ENCODE measurements at regions not wholly inside any gene's neighbourhood (a gene's known extent, or its start where the extent isn't known, plus 50 kb on each side); places are given as distances from the start of the nearest gene placed in this dataset.

- dilution Hi-C loops (cut with MboI; ENCODE audit: extremely low pct_ligation_motif_present, low sequenced_read_pairs): no loop called here
- no peaks in the 10 kb centered on the region for H3K36me3 ChIP-seq (ENCODE audit: control insufficient read depth in 2 of 2, extremely low read depth in 1 of 2, insufficient read depth in 2 of 2, low read length in 2 of 2)
Observed at GRCh38 chr6:18654821-18655220, 267.7 kb downstream of the RNF144B start.

More at GRCh38 chr6:18654821-18655220, 267.7 kb downstream of the RNF144B start:
- ChIA-PET CTCF (no interaction called here), POLR2A (no interaction called here)
- H3K27me3 ChIP-seq (ENCODE audit: control insufficient read depth in 2 of 2, insufficient read depth in 2 of 2, low read length in 2 of 2): no peaks in the 10 kb centered on the region
- H3K4me1 ChIP-seq (ENCODE audit: control insufficient read depth, extremely low read depth, insufficient read depth, low read length): no peaks in the 10 kb centered on the region
- no peaks in the 10 kb centered on the region for H3K79me2 ChIP-seq (ENCODE audit: control insufficient read depth, insufficient read depth, low read length)
- H3K9me1 ChIP-seq (replicated peaks; ENCODE audit: control insufficient read depth, extremely low read depth, insufficient read depth, low read length): no peaks in the 10 kb centered on the region
- DNase-seq (ENCODE audit: low read depth, low spot score) (no peak), FAIRE-seq (no peak)
- H2AFZ ChIP-seq (ENCODE audit: low read depth, low read length): no peak overlapping the region
- H3K9me3 ChIP-seq (replicated peaks; ENCODE audit: control insufficient read depth, insufficient read depth, low read length): no peaks in the 10 kb centered on the region
- no TSS peak for BruUV-seq (replicated peaks)
- TF ChIP-seq MYC (IDR thresholded peaks at IDR 0.05; ENCODE audit: low read depth, low read length) (no peak), JUN (IDR thresholded peaks at IDR 0.05; ENCODE audit: borderline replicate concordance, insufficient read depth, insufficient read length, low read depth) (no peak), FOS (IDR thresholded peaks at IDR 0.05; ENCODE audit: borderline replicate concordance, insufficient read depth, low read length) (no peak), GATA2 (IDR thresholded peaks at IDR 0.05; ENCODE audit: insufficient read depth, insufficient read length, low read depth, low read length) (no peak), EZH2 (IDR thresholded peaks at IDR 0.05; ENCODE audit: borderline replicate concordance, low read depth, low read length, severe bottlenecking) (no peak), MAX (IDR thresholded peaks at IDR 0.05; ENCODE audit: insufficient read depth, insufficient read length) (no peak), POLR2AphosphoS5 (IDR thresholded peaks at IDR 0.05; ENCODE audit: insufficient read depth, low read depth, low read length) (no peak), CTCF (IDR thresholded peaks at IDR 0.05; ENCODE audit: extremely low read depth in 1 of 2, insufficient read depth in 1 of 2, low read depth in 1 of 2, low read length in 2 of 2) (no peak)
- H3K4me3 ChIP-seq (replicated peaks in 1 of 3; ENCODE audit: insufficient read depth in 1 of 3, low read depth in 1 of 3, low read length in 3 of 3): no peak overlapping the region
- H3K27ac ChIP-seq (ENCODE audit: insufficient read depth, low read depth, low read length): no peak overlapping the region
- no peak overlapping the region for H3K9ac ChIP-seq (replicated peaks; ENCODE audit: extremely low read depth, insufficient read depth, low read length)
- no peak overlapping the region for H3K4me2 ChIP-seq (ENCODE audit: insufficient read depth, low read length)
- no peaks in the 10 kb centered on the region for H4K20me1 ChIP-seq (replicated peaks; ENCODE audit: control insufficient read depth, extremely low read depth, insufficient read depth, low read length)
- intact Hi-C loops (cut with micrococcal nuclease): no loop called here

Data from endothelial cell of umbilical vein (primary cell).